Thoracic aorta (tissue), 2 donors: ENCODE measurements at regions not wholly inside any gene's neighbourhood (a gene's known extent, or its start where the extent isn't known, plus 50 kb on each side); places are given as distances from the start of the nearest gene placed in this dataset.

ENCODE experiments used
- ATAC-seq: fragments of 150-250 bp; one replicate; pipeline ENCODE4 v1.8.0; 2017; ENCODE audit warnings: low read depth; ENCODE audit not compliant: insufficient number of reproducible peaks, low FRiP score
- DNase-seq: peaks from one replicate; pipeline ENCODE4 v3.0.0-alpha.2; 2020; ENCODE audit warnings: low spot score
- H3K27ac ChIP-seq, 2 donors: fragments of 200-600 bp; sonication (generic); 1 replicate in 1 of 2; 2 replicates in 1 of 2; pipeline ENCODE4 v1.5.1; 2016; ENCODE audit warnings: mild to moderate bottlenecking in 2 of 2, moderate library complexity in 2 of 2
- H3K27me3 ChIP-seq: fragments of 200-600 bp; sonication (generic); replicated peaks from 2 replicates; pipeline ENCODE4 v1.6.0; 2016; ENCODE audit warnings: mild to moderate bottlenecking; ENCODE audit not compliant: insufficient read depth
- H3K36me3 ChIP-seq: fragments of 200-600 bp; sonication (generic); one replicate; pipeline ENCODE4 v1.5.1; 2016
- H3K4me1 ChIP-seq, 2 donors: fragments of 200-600 bp; sonication (generic); 1 replicate in 1 of 2; 2 replicates in 1 of 2; pipeline versions ENCODE4 v1.5.1 to v1.6.0; 2016; ENCODE audit warnings: low read depth in 2 of 2, mild to moderate bottlenecking in 1 of 2; ENCODE audit not compliant: control insufficient read depth in 1 of 2
- H3K4me3 ChIP-seq: fragments of 200-600 bp; sonication (generic); 2 replicates; pipeline ENCODE4 v1.5.1; 2016; ENCODE audit warnings: mild to moderate bottlenecking
- H3K9me3 ChIP-seq: fragments of 200-600 bp; sonication (generic); 2 replicates; pipeline ENCODE4 v1.5.1; 2016
- CTCF ChIP-seq: fragments of 200-600 bp; sonication (generic); IDR thresholded peaks from one replicate; pipeline ENCODE4 v1.5.1; 2019; ENCODE audit warnings: antibody characterized with exemption

GRCh38 chr6:121837545-121838229 is 402.2 kb downstream of the GJA1 start:
- no peak overlapping the region for H3K27ac ChIP-seq
- no peak overlapping the region for H3K4me3 ChIP-seq
- DNase-seq = no peak
- H3K27me3 ChIP-seq = no peaks in the 10 kb centered on the region
- no peaks in the 10 kb centered on the region for H3K9me3 ChIP-seq
- H3K4me1 ChIP-seq = peaks cover 0 to 4% of the 10 kb centered on the region in 2 donors
- H3K36me3 ChIP-seq = no peaks in the 10 kb centered on the region
- TF ChIP-seq CTCF = no peak
- no peak for ATAC-seq

DNA sequence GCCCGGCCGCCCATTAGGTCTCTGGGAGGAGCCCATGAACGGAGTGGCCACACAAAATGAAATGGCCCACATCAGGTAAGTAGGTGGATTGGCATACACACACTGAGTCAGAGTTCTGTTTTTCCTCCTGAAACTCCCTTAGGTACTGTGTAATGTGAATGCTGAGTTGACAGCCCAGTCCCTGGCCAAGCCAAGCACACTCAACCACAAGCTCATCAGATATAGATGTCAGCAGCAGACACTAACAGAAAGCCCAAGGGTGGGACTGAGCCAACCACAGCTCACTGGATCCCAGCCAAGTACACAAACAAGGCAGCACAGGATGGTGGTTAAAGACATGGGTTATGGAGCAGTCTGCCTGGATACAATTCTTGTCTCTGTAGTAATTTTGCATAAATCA is 403.4 kb downstream of the GJA1 start:
- Histone ChIP-seq H3K9me3 (no peaks in the 10 kb centered on the region), H3K27ac (no peak overlapping the region), H3K36me3 (no peaks in the 10 kb centered on the region), H3K4me1 (peaks cover 0 to 4% of the 10 kb centered on the region in 2 donors), H3K4me3 (no peak overlapping the region), H3K27me3 (no peaks in the 10 kb centered on the region)
- no peak for DNase-seq
- ATAC-seq = no peak
- no peak for TF ChIP-seq CTCF

- Histone ChIP-seq H3K4me1 (peaks cover 0 to 4% of the 10 kb centered on the region in 2 donors), H3K4me3 (no peak overlapping the region), H3K27ac (no peak overlapping the region), H3K27me3 (no peaks in the 10 kb centered on the region), H3K9me3 (no peaks in the 10 kb centered on the region), H3K36me3 (no peaks in the 10 kb centered on the region)
- TF ChIP-seq CTCF = no peak
- DNase-seq = no peak
- ATAC-seq = no peak
These were observed 404.4 kb downstream of the GJA1 start for GRCh38 chr6:121839896-121840295.

GRCh38 chr6:121844898-121845297 is 409.5 kb downstream of the GJA1 start:
- Histone ChIP-seq H3K4me3 (no peak overlapping the region), H3K36me3 (no peaks in the 10 kb centered on the region), H3K27ac (no peak overlapping the region), H3K9me3 (no peaks in the 10 kb centered on the region), H3K4me1 (peaks cover 6 to 10% of the 10 kb centered on the region in 2 donors), H3K27me3 (no peaks in the 10 kb centered on the region)
- DNase-seq = no peak
- ATAC-seq = no peak
- no peak for TF ChIP-seq CTCF

GRCh38 chr6:121847806-121848522 is 412.5 kb downstream of the GJA1 start:
- H3K9me3 ChIP-seq = no peaks in the 10 kb centered on the region
- DNase-seq (no peak), ATAC-seq (no peak)
- H3K4me3 ChIP-seq = no peak overlapping the region
- H3K4me1 ChIP-seq = peaks cover 6% of the 10 kb centered on the region in 2 donors
- no peaks in the 10 kb centered on the region for H3K27me3 ChIP-seq
- H3K36me3 ChIP-seq = no peaks in the 10 kb centered on the region
- TF ChIP-seq CTCF = no peak
- no peak overlapping the region for H3K27ac ChIP-seq
